C4-2B (cell line): ENCODE measurements at regions not wholly inside any gene's neighbourhood (a gene's known extent, or its start where the extent isn't known, plus 50 kb on each side); places are given as distances from the start of the nearest gene placed in this dataset.

Experiments used
- CTCF ChIP-seq: fragments of 450-650 bp; conservative IDR thresholded peaks from 2 replicates; pipeline ENCODE4 v1.5.1; 2017; ENCODE audit warnings: mild to moderate bottlenecking
- ZFX ChIP-seq: fragments of 450-650 bp; IDR thresholded peaks from 2 replicates; pipeline ENCODE4 v1.6.1; 2017

GRCh38 chrX:22660756-22661155 lies 339.0 kb upstream of the DDX53 start:
- TF ChIP-seq CTCF: no peak
- TF ChIP-seq ZFX: no peak
